ENCODE measurements at regions not wholly inside any gene's neighbourhood (a gene's known extent, or its start where the extent isn't known, plus 50 kb on each side); places are given as distances from the start of the nearest gene placed in this dataset.

- Histone ChIP-seq H3K9me3 (no peaks in the 10 kb centered on the region), H3K4me1 (no peaks in the 10 kb centered on the region), H3K27me3 (no peaks in the 10 kb centered on the region), H3K36me3 (no peaks in the 10 kb centered on the region), H3K27ac (no peak overlapping the region), H3K4me3 (no peak overlapping the region)
- TF ChIP-seq CTCF (IDR thresholded peaks at IDR 0.05) (no peak), POLR2A (IDR thresholded peaks at IDR 0.05) (no peak)
- no peak for DNase-seq
- intact Hi-C loops (cut with DNase I; ENCODE audit: low total_unique reads): no loop called here
These were observed 329.5 kb upstream of the CWC22 start for GRCh38 chr2:180336550-180336949.

GRCh38 chr2:180334514-180334913, 327.4 kb upstream of the CWC22 start:
- no peaks in the 10 kb centered on the region for H3K9me3 ChIP-seq
- no peak for DNase-seq
- H3K4me3 ChIP-seq: no peak overlapping the region
- TF ChIP-seq POLR2A (IDR thresholded peaks at IDR 0.05): no peak
- no peak for TF ChIP-seq CTCF (IDR thresholded peaks at IDR 0.05)
- no peaks in the 10 kb centered on the region for H3K27me3 ChIP-seq
- no peaks in the 10 kb centered on the region for H3K36me3 ChIP-seq
- no peaks in the 10 kb centered on the region for H3K4me1 ChIP-seq
- intact Hi-C loops (cut with DNase I; ENCODE audit: low total_unique reads): no loop called here
- H3K27ac ChIP-seq: no peak overlapping the region

- no peaks in the 10 kb centered on the region for H3K4me1 ChIP-seq
- no peaks in the 10 kb centered on the region for H3K9me3 ChIP-seq
- H3K27me3 ChIP-seq: no peaks in the 10 kb centered on the region
- no peak for DNase-seq
- H3K36me3 ChIP-seq: no peaks in the 10 kb centered on the region
- intact Hi-C loops (cut with DNase I; ENCODE audit: low total_unique reads): no loop called here
- TF ChIP-seq POLR2A (IDR thresholded peaks at IDR 0.05) (no peak), CTCF (IDR thresholded peaks at IDR 0.05) (no peak)
- H3K4me3 ChIP-seq: no peak overlapping the region
- no peak overlapping the region for H3K27ac ChIP-seq
These were observed 321.8 kb upstream of the CWC22 start for GRCh38 chr2:180328795-180329422.

- TF ChIP-seq CTCF (IDR thresholded peaks at IDR 0.05) (no peak), POLR2A (IDR thresholded peaks at IDR 0.05) (no peak)
- Histone ChIP-seq H3K27me3 (no peaks in the 10 kb centered on the region), H3K9me3 (no peaks in the 10 kb centered on the region), H3K4me1 (no peaks in the 10 kb centered on the region), H3K36me3 (no peaks in the 10 kb centered on the region), H3K4me3 (no peak overlapping the region), H3K27ac (no peak overlapping the region)
- intact Hi-C loops (cut with DNase I; ENCODE audit: low total_unique reads): no loop called here
- DNase-seq: no peak
These were observed 320.1 kb upstream of the CWC22 start for GRCh38 chr2:180327185-180327584.

- no peaks in the 10 kb centered on the region for H3K27me3 ChIP-seq
- DNase-seq: no peak
- no peak overlapping the region for H3K27ac ChIP-seq
- no peaks in the 10 kb centered on the region for H3K4me1 ChIP-seq
- no peaks in the 10 kb centered on the region for H3K36me3 ChIP-seq
- intact Hi-C loops (cut with DNase I; ENCODE audit: low total_unique reads): no loop called here
- no peaks in the 10 kb centered on the region for H3K9me3 ChIP-seq
- H3K4me3 ChIP-seq: no peak overlapping the region
- TF ChIP-seq CTCF (IDR thresholded peaks at IDR 0.05) (no peak), POLR2A (IDR thresholded peaks at IDR 0.05) (no peak)
These were observed 318.5 kb upstream of the CWC22 start for GRCh38 chr2:180325416-180326120.
